Panc1 (cell line): ENCODE measurements at regions not wholly inside any gene's neighbourhood (a gene's known extent, or its start where the extent isn't known, plus 50 kb on each side); places are given as distances from the start of the nearest gene placed in this dataset.

Experiments
- SIN3A ChIP-seq: IDR thresholded peaks from 2 replicates; pipeline ENCODE4 v1.6.1; 2012; ENCODE audit warnings: low read depth, mild to moderate bottlenecking, low read length, moderate library complexity, borderline replicate concordance; ENCODE audit not compliant: insufficient read depth
- TCF7L2 ChIP-seq: IDR thresholded peaks from 2 replicates; pipeline ENCODE4 v1.6.1; 2011; ENCODE audit warnings: mild to moderate bottlenecking, low read depth, low read length, inconsistent platforms
- TF ChIP-seq, protein P1 (sequence below): fragments of 450-650 bp; IDR thresholded peaks from 2 replicates; pipeline ENCODE4 v1.5.1; 2017; ENCODE audit warnings: mild to moderate bottlenecking

DNA sequence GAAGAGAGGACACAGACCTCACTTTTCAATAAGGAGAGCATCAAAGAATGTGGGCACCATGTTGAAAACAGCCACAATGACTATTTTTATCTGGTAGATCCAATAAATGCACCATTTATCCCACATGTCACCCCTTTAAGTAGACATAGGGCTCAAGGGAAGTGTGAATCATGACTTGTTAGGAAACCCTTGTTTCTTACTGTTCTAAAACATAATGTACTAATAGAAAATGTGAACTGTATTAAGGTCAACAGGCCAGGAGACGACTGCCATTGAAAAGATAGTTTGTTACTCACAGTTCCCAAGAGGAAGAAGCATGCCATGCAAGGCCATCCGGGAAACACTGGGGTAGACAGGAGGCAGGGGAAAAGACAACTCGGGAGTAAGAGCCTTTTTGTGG is 137.7 kb downstream of the EN1 start:
- TF ChIP-seq TCF7L2 (no peak), SIN3A (no peak)
- TF ChIP-seq, protein P1, sequence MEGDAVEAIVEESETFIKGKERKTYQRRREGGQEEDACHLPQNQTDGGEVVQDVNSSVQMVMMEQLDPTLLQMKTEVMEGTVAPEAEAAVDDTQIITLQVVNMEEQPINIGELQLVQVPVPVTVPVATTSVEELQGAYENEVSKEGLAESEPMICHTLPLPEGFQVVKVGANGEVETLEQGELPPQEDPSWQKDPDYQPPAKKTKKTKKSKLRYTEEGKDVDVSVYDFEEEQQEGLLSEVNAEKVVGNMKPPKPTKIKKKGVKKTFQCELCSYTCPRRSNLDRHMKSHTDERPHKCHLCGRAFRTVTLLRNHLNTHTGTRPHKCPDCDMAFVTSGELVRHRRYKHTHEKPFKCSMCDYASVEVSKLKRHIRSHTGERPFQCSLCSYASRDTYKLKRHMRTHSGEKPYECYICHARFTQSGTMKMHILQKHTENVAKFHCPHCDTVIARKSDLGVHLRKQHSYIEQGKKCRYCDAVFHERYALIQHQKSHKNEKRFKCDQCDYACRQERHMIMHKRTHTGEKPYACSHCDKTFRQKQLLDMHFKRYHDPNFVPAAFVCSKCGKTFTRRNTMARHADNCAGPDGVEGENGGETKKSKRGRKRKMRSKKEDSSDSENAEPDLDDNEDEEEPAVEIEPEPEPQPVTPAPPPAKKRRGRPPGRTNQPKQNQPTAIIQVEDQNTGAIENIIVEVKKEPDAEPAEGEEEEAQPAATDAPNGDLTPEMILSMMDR = no peak
